Stimulated activated CD4-positive, alpha-beta T cell treated with anti-CD3 and anti-CD28 coated beads, Interleukin-12 subunit alpha, Interleukin-12 subunit beta, amount 100 ng/mL, for 4 hours (primary cell): ENCODE measurements at regions not wholly inside any gene's neighbourhood (a gene's known extent, or its start where the extent isn't known, plus 50 kb on each side); places are given as distances from the start of the nearest gene placed in this dataset.
"Not testable (repeated sequence)": the region's sequence is repeated elsewhere in the genome, so short reads cannot be mapped to it uniquely, and the experiment has no call there.

Experiments
- DNase-seq: peaks from one replicate; pipeline ENCODE4 v3.0.0-alpha.2; 2020

- not testable (repeated sequence) for DNase-seq
These were observed 78.0 kb upstream of the BLID start for GRCh38 chr11:122193881-122194480.

GRCh38 chr11:122193457-122193856 lies 77.4 kb upstream of the BLID start:
- no peak for DNase-seq

- DNase-seq = no peak
These were observed 76.7 kb upstream of the BLID start for GRCh38 chr11:122192634-122193255.

GRCh38 chr11:122190768-122191167 lies 74.8 kb upstream of the BLID start:
- no peak for DNase-seq

GRCh38 chr11:122189229-122189628 lies 73.2 kb upstream of the BLID start:
- no peak for DNase-seq

GRCh38 chr11:122187373-122188165 lies 71.6 kb upstream of the BLID start:
- DNase-seq = no peak

GRCh38 chr11:122186439-122187080 lies 70.5 kb upstream of the BLID start:
- DNase-seq = no peak

GRCh38 chr11:122183933-122184332 lies 67.9 kb upstream of the BLID start:
- no peak for DNase-seq

GRCh38 chr11:122181893-122182292 lies 65.9 kb upstream of the BLID start:
- DNase-seq = no peak

GRCh38 chr11:122181372-122181771 lies 65.4 kb upstream of the BLID start:
- DNase-seq = no peak

- DNase-seq = no peak
These were observed 64.2 kb upstream of the BLID start for GRCh38 chr11:122179961-122180834.

- DNase-seq = no peak
These were observed 62.8 kb upstream of the BLID start for GRCh38 chr11:122178795-122179194.

GRCh38 chr11:122177238-122177637 lies 61.2 kb upstream of the BLID start:
- no peak for DNase-seq

GRCh38 chr11:122176651-122177050 lies 60.6 kb upstream of the BLID start:
- no peak for DNase-seq

- no peak for DNase-seq
These were observed 59.3 kb upstream of the BLID start for GRCh38 chr11:122175306-122175705.

- DNase-seq = no peak
These were observed 57.6 kb upstream of the BLID start for GRCh38 chr11:122173587-122173986.

- no peak for DNase-seq
These were observed 57.0 kb upstream of the BLID start for GRCh38 chr11:122173074-122173450.

- no peak for DNase-seq
These were observed 56.5 kb upstream of the BLID start for GRCh38 chr11:122172352-122173073.

GRCh38 chr11:122170815-122171475 lies 54.9 kb upstream of the BLID start:
- no peak for DNase-seq

GRCh38 chr11:122168218-122168617 lies 52.2 kb upstream of the BLID start:
- DNase-seq = no peak

- no peak for DNase-seq
These were observed 51.1 kb upstream of the BLID start for GRCh38 chr11:122167100-122167499.
